HG03064 (cell line): ENCODE measurements at regions not wholly inside any gene's neighbourhood (a gene's known extent, or its start where the extent isn't known, plus 50 kb on each side); places are given as distances from the start of the nearest gene placed in this dataset.

Source experiments
- ATAC-seq: cut with Tn5 transposase; IDR thresholded peaks from one replicate; pipeline ENCODE4 v1.9.1; 2021; ENCODE audit warnings: low read depth; ENCODE audit not compliant: unreplicated experiment

DNA sequence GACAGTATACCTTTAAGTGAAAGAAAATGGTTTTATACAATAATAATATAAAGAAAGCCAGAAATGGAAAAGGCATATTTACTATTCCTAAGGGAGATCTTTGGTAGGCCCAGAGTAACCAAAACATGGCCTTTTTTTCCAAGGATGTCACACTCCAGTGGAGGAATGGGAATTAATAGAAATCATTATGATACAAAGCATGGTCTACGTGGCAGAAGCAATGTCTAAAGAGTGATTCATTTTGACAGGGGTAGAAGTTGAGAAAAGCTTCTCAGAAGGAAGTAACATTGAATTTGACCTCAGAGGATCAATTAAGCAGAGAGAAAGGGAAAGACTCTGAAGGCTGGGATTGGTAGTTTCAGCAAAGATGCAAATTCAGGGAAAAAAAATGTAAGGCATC, 208.6 kb downstream of the BTG1 start:
- no peak for ATAC-seq

DNA sequence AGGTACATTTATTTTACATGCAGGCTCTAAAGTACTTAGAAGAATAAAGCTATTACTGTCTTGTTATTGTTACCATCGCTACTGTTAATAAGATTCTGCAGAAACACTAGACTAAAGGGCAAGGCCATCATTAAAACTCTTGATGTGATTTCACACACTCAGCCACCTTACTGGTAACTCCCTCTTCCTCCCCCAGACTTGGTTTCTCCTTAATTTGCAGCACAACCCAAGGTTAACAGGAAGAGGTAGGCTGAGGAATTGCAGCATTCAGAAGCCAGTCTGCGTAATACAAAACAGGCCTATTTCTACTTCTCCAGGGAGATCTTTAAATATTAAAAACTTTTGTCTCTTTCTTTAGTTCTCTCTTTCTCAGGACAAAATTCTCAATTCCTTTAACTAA, 210.3 kb downstream of the BTG1 start:
- no peak for ATAC-seq

DNA sequence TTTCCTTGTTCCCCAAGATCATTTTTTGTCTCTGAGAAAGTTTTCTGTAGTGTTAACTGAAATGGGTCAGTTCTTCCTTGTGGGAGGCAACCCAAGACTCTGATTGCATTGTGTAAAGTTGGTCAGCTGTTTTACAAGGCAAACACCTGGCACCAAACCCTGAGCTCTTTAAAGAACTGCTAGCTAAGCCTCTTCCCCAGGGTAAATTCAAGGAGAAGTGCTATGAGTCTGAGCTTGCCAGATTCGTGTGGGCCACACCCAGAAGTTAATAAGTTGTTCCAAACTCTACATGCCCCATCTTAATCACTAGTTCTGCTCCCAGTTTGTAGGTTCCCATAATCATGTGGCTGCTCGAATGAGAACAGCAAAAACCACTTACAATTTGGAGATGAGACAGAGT, 214.5 kb downstream of the BTG1 start:
- ATAC-seq: no peak

DNA sequence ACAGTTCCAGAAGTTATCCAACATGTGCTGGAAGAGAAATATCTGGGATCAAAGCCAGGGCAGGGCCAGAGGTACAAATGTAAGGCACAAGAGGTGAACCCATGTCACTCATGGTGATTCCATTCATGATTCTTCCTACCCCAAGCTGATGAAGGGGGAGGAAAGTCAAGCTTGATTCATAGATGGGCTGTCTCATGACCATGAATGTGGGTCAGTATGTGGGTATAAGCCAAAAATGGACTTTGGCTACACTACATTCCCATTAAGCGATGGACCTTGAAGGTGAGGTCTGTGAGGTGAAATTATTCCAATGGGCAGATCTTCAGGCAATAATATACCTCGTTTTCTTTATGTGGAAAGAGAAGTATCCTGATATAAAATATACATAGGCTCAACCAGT, 217.1 kb downstream of the BTG1 start:
- no peak for ATAC-seq

DNA sequence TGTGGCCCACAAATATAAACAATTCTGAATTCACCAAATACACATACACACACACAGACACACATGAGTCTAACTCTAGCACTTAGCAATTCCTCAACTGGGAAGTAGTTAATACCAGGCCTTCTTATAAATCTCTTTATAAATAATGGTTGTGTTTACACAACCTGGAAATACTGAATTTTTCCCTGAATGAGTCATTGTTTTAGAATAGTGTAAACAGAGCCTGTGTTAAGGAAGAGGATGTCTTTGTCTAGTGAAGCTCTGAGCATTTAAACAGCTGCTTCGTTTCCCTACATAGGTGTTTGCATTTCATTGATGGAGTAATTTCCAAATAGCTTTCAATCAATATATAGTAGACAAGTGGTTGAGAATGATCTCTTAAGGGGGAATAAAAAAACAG, 218.8 kb downstream of the BTG1 start:
- ATAC-seq: no peak

DNA sequence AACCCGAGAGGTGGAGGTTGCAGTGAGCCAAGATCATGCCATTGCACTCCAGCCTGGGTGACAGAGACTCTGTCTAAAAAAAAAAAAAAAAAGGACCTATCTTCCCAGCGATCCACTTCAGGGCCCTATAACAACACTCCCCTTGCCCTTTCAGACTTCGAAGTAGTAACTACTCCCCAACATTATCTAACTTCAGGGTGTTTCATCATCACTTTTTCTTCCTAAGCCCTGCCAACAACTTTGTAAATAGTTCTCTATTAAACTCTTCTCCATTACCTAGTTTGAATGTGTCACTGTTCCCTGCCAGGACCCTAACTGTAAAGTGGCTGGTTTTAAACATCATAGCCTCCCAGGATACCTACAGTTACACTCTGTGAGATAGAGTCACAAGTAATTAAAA, 220.8 kb downstream of the BTG1 start:
- ATAC-seq: no peak

DNA sequence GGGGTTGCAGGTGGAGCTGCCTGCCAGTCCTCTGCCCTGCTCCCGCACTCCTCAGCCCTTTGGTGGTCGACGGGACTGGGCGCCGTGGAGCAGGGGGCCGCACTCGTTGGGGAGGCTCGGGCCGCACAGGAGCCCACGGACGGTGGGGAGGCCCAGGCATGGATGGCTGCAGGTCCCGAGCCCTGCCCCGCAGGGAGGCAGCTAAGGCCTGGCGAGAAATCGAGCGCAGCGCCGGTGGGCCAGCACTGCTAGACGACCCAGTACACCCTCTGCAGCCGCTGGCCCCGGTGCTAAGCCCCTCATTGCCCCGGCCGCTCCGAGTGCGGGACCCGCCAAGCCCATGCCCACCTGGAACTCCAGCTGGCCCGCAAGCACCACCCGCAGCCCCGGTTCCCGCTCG, 221.8 kb downstream of the BTG1 start:
- ATAC-seq: no peak

DNA sequence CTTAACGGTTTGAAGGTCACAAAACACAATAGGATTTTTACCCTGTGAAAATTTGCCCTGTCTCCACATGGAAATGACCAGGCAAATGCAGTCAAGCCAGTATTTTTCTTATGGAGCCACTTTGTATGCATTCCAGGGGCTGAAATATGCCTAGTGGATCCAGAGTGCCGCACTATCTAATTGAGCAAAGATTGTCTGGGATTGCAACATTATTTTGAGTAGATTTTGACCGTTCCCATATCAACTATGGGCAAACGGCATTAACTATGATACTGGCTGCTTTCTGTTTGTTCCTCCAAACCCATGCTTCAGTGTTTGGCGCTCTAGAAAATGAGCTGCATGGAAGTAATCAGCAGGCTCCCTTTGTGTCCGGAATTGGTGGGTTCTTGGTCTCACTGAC, 223.0 kb downstream of the BTG1 start:
- no peak for ATAC-seq

DNA sequence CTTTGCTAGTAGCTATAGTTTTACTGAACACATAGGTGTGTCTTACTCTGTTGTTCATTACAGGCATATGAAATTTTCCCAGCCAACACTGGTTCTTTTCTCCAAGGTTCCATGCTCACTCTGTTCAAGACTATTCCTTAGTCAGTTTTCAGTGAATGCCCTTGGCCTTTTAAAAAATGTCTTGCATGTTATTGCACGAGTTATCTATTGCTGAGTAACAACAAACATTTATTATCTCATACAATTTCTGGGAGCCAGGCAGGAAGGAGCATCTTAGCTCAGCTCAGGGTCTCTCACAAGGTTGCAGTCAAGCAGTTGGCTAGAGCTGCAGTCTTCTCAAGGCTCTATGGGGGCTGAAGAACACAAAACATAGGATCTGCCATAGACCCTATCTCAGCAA, 223.5 kb downstream of the BTG1 start:
- no peak for ATAC-seq

DNA sequence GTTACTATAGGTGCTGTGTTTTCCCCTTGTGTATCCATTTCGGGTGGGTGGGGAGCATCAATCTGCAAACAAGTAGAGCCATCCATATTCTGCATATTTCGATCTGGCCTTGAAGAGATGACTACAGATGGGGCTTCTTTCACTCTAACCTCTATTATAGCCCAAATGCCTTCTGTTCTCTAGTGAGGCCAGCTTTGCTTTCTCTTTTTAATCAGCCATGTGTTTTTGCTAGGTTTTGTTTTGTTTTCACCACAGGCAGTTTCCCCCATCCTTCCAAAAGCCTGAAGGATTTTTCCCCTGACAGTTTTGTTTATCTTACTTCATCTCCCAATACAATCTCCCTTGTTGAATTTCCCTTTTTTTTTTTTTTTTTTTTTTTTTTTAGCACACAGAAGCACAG, 224.1 kb downstream of the BTG1 start:
- ATAC-seq: no peak

DNA sequence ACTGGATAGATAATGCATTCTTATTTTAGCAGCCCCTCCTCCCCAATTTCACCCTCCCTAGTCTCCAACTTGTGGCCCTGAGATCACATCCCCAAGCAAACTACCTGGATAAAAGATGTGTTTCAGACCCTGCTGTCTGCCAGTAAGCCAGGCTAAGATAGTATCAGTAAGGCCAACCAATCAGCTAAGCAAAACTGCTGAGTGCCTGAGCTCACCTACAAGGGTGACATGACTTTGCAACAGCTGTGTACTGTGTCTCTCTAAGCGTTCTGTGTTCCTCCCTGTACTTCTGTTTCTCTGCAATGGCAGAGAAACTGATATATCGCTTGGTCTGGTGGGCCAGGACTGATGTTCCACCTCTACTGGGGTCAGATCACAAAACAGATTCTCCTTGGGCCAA, 224.9 kb downstream of the BTG1 start:
- ATAC-seq: no peak

DNA sequence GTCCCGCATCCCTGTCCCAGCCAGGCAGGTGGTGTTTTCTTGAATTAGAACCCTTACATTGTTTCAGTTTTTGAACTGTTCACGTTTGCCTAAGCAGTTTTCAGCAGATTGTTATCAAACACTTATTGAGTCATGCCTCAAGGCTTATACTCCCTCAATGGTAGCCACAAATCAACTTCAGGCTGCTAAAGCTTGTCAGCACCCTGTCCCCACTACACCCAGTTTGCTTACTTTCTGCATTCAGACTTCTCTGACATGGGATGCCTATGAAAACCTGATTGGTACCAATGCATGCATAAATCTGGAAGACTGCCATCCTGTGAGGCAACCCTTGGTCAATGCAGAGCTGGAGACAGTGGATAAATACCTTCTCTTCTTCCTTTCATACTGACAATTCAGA, 225.4 kb downstream of the BTG1 start:
- ATAC-seq: no peak

DNA sequence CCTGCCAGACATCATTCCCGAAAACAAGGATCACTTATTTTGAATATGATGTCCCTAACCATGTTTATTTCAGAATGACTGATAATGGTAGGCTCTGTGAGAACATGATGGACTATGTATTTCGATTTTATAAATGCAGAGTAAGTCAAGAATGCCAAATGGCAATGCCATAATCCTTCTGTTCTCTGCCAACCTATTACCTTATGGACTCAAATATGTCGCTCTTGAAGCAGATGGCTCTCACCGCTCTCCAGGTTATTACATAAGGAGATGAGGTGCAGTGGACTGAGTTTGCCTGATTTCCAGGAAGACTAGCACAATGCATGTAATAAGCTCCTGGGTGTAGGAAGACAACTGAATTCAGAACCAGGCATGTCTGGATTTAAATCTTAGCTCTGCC, 227.2 kb downstream of the BTG1 start:
- no peak for ATAC-seq

DNA sequence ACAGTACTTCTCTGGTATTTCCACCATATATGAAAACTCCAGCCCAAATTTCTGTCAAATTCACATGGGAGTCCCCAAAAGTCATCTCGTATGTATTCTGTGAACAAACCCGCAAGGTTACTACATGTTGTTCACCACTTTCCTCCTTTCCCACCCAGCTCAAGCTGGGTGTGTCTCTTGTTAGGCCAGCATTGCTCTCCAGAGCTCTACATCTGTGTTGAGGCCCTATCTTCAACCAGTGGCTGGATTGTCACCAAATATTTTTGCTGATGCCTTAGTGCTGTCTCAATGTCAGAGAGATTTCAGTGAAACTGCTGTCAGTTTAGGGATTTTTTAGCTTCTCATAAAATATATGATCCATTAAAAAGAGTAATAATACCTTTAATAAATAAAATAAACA, 230.9 kb downstream of the BTG1 start:
- no peak for ATAC-seq

DNA sequence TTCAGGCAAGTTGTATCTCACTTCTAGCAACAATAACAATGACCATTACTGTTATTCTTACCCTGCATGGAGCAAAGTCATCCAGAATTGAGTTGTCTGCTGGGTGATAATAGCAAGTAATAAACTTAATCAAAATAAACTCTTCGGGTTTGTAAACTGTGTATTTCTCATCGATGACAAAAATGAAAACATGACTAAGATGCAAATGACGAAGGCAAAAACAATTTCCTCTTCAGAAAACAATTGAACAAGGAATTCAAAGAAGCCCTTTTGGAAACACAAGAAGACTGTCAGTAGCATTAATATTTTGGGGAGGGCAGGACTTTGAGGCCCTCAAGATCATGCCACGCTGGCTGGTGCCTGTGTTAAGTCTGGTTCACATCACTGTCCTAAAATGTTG, 232.0 kb downstream of the BTG1 start:
- ATAC-seq: no peak

DNA sequence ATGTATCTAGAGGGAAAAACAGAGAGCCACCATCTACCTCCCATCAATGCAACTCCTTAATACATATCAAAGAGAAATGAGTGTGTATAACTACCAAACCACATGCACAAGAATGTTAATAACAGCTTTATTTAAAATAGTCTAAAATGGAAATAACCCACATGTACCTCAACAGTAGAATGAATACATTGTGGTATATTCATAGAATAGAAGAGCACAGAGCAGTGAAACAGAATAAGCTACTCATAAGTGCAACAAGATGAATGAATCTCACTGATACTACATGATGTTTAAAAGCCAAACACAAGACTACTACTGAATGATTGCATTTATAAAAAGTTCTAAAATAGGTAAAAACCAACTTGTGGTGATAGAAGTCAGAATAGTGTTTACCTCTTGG, 232.5 kb downstream of the BTG1 start:
- no peak for ATAC-seq

DNA sequence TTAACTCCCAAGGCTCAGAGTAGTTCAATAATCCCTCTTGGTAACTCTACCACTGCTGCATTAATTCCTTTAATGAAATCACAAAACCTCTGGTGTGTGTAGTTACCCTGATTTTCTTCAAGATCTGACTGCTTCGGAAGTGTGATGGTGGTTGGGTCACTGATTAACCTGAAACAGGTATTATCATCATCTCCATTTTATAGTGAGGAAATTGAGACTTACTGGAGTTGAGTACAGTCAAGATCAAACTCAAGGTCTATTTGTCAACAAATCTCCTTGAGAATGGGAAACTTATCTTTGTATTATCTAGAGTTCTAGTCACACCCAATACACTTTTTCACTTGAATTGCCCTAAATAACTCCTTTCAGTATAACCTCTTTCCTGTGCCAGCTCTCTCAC, 233.5 kb downstream of the BTG1 start:
- no peak for ATAC-seq

DNA sequence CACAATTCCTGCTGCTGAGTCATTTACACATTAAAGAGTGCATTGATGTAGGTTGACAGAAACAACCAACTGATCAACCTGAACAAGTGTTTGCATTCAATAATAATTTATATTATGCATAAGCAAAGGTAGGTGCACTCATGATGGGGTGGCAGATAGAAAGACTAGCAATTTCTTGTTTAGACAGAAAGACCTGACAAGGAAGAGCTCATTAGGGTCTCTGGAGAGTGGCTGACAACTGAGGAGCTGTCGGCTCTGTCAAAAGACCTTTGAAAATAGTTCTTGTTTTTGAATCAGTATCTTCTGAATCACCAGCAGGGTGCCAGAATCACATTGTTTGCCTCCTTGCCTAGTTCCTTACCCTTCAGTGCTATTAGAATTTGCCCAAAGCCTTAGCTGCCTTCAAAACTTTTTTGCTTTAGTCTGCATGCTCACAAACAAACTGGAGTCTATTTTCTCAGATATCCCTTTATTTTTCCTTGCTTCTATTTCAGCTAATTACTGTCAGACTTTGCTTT, 234.7 kb downstream of the BTG1 start:
- no peak for ATAC-seq

DNA sequence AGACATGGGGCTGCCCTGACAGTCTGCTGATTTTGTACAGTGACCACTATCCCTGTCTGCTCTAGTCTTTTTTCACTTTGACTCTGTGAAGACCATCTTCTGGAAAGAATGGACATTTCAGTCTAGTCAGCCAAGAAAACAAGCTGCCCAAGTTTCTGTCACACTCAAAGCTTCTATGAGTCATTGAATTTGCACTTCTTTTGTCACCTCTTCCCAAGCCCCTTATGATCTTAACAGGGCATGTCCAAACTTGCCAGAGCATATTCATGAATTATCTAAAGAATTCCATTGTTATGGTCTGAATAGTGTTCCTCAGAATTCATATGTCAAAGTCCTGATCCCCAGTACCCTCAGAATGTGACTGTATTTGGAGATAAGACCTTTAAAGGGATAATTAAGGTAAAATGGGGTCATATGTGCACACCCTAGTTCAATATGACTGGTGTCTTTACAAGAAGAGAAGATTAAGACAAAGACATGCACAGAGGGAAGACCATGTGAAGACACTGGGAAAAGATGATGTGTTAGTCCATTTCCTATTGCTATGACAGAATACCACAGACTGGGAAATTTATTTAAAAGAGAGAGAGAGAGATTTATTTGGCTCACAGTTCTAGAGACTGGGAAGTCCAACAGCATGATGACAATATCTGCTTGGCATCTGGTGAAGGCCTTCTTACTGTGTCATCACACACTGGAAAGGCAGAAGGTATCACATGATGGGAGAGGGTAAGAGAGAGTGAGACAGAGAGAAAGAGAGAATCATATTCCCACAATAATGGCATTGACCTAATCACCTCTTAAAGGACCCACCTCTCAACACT, 242.6 kb downstream of the BTG1 start:
- ATAC-seq: no peak

DNA sequence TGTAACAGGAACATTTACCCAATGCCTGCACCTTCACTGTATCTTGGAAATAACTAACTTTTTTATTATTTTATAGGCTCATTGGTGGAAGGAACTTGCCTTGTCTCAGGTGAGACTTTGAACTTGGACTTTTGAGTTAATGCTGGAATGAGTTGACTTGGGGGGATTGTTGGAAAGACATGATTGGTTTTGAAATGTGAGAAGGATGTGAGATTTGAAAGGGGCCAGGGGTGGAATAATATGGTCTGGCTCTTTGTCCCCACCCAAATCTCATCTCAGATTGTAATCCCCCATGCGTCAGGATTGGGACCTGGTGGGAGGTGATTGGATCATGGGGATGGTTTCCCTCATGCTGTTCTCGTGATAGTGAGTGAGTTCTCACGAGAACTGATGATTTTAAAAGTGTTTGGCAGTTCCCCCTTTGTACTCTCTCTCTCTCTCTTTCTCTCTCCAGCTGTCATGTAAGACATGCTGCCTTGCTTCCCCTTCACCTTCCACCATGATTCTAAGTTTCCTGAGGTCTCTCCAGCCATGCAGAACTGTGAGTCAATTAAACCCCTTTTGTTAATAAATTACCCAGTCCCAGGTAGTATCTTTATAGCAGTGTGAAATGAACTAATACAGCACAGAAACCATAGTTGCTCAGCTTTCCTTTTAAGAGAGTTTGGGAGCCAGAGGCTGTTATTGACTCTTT, 244.1 kb downstream of the BTG1 start:
- no peak for ATAC-seq

DNA sequence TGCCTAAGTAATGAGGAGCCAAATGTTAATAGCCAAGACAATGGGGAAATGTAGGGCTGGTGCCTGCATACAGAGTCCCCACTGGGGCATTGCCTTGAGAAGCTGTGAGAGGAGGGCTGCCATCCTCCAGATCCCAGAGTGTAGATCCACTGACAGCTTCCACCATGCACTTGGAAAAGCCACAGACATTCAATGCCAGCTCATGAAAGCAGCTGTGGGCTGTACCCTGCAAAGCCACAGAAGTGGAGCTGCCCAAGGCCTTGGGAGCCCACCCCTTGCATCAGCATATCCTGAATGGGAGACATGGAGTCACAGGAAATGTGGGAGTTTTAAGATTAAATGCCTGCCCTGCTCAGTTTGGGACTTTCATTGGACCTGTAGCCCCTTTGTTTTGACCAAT, 244.7 kb downstream of the BTG1 start:
- no peak for ATAC-seq

DNA sequence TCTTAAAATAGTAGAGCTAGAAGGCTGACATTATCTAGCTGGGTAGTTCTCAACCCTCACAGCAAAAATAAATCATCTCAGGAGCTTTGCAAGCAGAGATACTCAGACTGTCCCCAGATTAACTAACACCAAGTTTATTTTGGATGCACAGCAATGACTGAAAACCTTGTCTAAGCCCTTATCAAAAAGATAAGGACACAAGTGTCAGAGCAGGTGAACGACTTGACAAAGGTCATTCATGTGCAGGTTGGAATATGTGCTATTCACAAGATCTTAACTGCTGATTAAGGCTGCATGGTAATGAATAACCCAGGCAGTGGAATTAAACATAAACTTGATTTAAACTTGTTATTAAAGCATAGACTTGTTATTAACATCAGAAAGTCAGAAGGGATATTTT, 246.6 kb downstream of the BTG1 start:
- ATAC-seq: no peak
